Neural cell (in vitro differentiated cells): ENCODE measurements at regions not wholly inside any gene's neighbourhood (a gene's known extent, or its start where the extent isn't known, plus 50 kb on each side); places are given as distances from the start of the nearest gene placed in this dataset.

Experiments
- EZH2 ChIP-seq: fragments of 200-600, 300-800 bp; shearing (Covaris generic), sonication (generic); IDR thresholded peaks from 2 replicates; pipeline ENCODE4 v1.6.1; 2014; ENCODE audit warnings: antibody characterized with exemption, low read length, borderline replicate concordance, mild to moderate bottlenecking; ENCODE audit not compliant: insufficient read depth, poor library complexity, severe bottlenecking
- TAF1 ChIP-seq: IDR thresholded peaks from 2 replicates; pipeline ENCODE4 v1.6.1; 2012; ENCODE audit warnings: low read depth
- TF ChIP-seq, protein P1 (sequence below): fragments of 450-650 bp; IDR thresholded peaks from 2 replicates; pipeline ENCODE4 v1.5.1; 2014; ENCODE audit warnings: antibody characterized with exemption, mild to moderate bottlenecking, moderate library complexity; ENCODE audit not compliant: poor library complexity, severe bottlenecking

DNA sequence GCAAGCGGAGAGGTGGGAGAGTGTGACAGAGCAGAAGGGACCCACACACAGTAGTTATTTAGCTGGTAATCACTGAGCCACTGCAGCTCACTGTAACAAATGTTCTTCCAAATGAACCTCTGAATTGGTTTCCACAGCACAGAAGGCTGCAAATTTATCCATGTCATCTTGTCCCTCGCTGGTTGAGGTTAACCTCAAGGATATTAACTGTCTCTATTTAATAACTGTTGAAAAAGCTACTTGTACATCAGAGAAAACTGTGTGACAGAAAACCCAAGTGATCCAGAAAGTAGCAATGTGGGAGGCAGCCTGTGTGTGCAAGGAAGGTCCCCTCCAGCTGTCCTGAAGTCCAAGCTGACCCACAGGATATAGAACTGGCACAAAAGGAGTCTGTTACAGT, 153.6 kb downstream of the DSEL start:
- TF ChIP-seq, protein P1, sequence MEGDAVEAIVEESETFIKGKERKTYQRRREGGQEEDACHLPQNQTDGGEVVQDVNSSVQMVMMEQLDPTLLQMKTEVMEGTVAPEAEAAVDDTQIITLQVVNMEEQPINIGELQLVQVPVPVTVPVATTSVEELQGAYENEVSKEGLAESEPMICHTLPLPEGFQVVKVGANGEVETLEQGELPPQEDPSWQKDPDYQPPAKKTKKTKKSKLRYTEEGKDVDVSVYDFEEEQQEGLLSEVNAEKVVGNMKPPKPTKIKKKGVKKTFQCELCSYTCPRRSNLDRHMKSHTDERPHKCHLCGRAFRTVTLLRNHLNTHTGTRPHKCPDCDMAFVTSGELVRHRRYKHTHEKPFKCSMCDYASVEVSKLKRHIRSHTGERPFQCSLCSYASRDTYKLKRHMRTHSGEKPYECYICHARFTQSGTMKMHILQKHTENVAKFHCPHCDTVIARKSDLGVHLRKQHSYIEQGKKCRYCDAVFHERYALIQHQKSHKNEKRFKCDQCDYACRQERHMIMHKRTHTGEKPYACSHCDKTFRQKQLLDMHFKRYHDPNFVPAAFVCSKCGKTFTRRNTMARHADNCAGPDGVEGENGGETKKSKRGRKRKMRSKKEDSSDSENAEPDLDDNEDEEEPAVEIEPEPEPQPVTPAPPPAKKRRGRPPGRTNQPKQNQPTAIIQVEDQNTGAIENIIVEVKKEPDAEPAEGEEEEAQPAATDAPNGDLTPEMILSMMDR = no peak
- TF ChIP-seq EZH2 = no peak
- TF ChIP-seq TAF1 = no peak
